ENCODE measurements at regions not wholly inside any gene's neighbourhood (a gene's known extent, or its start where the extent isn't known, plus 50 kb on each side); places are given as distances from the start of the nearest gene placed in this dataset.

DNA sequence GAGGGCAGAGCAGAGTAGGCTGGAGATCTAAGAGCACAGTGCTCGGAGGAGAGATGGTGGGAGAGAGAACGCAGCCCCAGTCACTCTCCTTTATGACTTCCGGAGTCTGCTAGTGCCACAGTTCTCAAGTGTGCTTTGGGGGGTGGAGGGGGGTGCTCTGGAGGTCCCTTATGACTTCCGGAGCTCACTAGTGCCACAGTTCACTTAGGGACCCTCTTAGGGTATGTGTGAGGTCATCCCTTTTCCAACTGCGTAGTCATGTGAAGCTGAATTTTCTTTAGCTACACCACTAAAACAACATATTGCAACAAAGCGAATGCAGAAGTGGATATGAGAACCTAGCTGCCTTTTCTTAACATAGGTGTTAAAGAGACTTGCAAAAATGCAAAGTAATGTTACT, 153.7 kb upstream of the KCTD1 start:
- Mint-ChIP-seq H3K27ac (no peak overlapping the region), H3K9me3 (peaks cover 2% of the 10 kb centered on the region), H3K27me3 (ENCODE audit: low read depth) (peaks cover 7% of the 10 kb centered on the region), H3K4me3 (no peak overlapping the region), H3K4me1 (ENCODE audit: low read depth) (peaks cover 17% of the 10 kb centered on the region), H3K36me3 (ENCODE audit: low read depth) (peaks cover 6% of the 10 kb centered on the region)
- no peak for DNase-seq (ENCODE audit: low spot score)

DNA sequence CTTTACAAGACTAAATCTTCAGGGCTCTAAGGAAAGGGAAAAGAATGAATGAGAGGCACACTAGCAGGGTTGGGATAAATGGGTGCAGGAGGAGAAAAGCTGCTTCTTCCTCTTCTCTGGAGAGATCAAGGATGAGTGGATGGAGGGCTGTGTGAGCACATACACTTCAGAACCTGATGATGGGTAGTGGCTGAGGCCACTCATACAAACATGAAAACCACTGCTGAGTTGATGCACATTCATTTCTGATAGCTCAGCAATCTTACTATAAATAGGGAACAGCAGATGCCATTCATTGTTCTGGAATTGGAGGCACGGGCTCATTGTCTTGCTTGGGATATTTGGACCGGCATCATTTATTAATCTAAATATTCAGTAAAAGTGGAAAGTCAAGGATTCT, 152.4 kb upstream of the KCTD1 start:
- peaks cover 4% of the 10 kb centered on the region for H3K9me3 Mint-ChIP-seq
- peaks cover 3% of the 10 kb centered on the region for H3K27me3 Mint-ChIP-seq (ENCODE audit: low read depth)
- no peak overlapping the region for H3K4me3 Mint-ChIP-seq
- DNase-seq (ENCODE audit: low spot score), result no peak
- peaks cover 25% of the 10 kb centered on the region for H3K4me1 Mint-ChIP-seq (ENCODE audit: low read depth)
- H3K36me3 Mint-ChIP-seq (ENCODE audit: low read depth), result no peaks in the 10 kb centered on the region
- no peak overlapping the region for H3K27ac Mint-ChIP-seq

DNA sequence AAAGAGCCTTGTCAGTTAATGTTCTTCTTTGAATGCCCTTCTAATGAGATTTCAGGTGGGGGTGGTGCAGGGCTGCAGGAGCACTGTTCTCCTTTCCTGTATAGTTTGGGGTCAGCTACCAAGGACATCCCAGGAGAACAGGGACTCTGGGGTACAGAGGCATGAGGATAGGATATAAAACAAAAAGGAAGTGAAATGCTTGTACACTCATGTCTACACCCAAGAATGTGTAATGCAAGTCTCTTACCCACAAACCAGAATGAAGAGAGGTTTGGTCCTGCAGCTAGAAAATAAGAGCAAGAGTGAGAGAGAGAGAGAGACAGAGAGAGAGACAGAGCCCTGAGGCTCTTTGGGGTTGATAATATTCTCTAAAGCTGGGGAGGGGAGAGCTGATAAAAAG, 151.8 kb upstream of the KCTD1 start:
- peaks cover 23% of the 10 kb centered on the region for H3K4me1 Mint-ChIP-seq (ENCODE audit: low read depth)
- H3K9me3 Mint-ChIP-seq, result peaks cover 4% of the 10 kb centered on the region
- no peak overlapping the region for H3K27ac Mint-ChIP-seq
- H3K4me3 Mint-ChIP-seq, result no peak overlapping the region
- no peak for DNase-seq (ENCODE audit: low spot score)
- no peaks in the 10 kb centered on the region for H3K36me3 Mint-ChIP-seq (ENCODE audit: low read depth)
- H3K27me3 Mint-ChIP-seq (ENCODE audit: low read depth), result peaks cover under 1% of the 10 kb centered on the region

DNA sequence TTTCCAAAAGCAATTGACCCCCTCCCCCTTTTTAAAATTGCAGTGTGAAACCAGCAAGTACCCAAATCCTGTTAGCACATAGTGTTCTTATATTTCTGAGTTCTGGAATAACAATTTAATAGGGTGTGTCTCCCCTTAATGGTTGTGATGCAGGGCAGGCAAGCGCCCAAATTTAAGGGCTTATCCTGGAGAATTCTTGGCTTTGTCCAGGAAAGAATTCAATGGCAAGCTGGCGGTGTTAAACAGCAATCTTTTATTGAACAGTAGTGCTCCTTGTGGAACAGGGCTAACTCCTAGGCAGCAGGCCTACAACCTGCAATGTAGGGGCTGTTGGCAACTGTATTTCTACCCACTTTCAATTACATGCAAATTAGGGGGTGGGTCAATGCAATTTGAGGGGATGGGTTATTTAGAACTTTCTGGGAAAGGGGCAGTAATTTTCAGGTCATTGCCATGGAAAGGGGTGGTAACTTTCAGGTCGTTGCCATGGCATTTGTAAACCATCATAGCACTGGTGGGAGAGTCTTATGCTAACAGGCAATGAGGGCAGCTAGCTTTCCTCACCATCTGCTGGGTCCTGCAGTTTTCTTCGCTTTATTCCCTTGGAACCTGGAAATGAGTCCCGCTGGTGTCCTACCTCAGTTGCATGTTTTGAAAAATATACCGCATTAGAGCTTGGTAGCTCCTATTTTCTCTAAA, 149.0 kb upstream of the KCTD1 start:
- Mint-ChIP-seq H3K4me1 (ENCODE audit: low read depth) (peaks cover 10% of the 10 kb centered on the region), H3K36me3 (ENCODE audit: low read depth) (no peaks in the 10 kb centered on the region), H3K27ac (no peak overlapping the region), H3K9me3 (peaks cover 20% of the 10 kb centered on the region), H3K27me3 (ENCODE audit: low read depth) (peaks cover 2% of the 10 kb centered on the region), H3K4me3 (no peak overlapping the region)
- no peak for DNase-seq (ENCODE audit: low spot score)

DNA sequence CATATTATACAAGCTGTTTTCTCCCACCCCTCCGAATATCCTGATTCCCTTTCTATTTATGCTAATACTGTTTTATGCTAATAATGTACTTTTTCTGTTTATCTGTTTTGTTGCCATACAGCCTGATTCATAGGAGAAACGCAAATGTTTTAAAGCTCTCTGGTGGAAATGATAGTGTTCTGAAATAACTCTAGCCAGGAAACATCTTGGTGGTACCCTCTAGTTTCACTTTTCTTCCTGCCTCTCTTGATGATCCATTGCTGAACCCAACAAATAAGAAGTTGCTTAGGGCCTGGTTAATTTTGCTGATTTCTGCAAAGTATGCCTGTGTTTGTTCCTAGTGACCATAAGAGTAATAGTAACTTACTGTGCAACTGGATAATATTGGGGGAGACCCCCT, 148.4 kb upstream of the KCTD1 start:
- H3K4me1 Mint-ChIP-seq (ENCODE audit: low read depth), result peaks cover 10% of the 10 kb centered on the region
- no peak overlapping the region for H3K4me3 Mint-ChIP-seq
- peaks cover 20% of the 10 kb centered on the region for H3K9me3 Mint-ChIP-seq
- H3K27ac Mint-ChIP-seq, result no peak overlapping the region
- peaks cover 2% of the 10 kb centered on the region for H3K27me3 Mint-ChIP-seq (ENCODE audit: low read depth)
- no peak for DNase-seq (ENCODE audit: low spot score)
- no peaks in the 10 kb centered on the region for H3K36me3 Mint-ChIP-seq (ENCODE audit: low read depth)

DNA sequence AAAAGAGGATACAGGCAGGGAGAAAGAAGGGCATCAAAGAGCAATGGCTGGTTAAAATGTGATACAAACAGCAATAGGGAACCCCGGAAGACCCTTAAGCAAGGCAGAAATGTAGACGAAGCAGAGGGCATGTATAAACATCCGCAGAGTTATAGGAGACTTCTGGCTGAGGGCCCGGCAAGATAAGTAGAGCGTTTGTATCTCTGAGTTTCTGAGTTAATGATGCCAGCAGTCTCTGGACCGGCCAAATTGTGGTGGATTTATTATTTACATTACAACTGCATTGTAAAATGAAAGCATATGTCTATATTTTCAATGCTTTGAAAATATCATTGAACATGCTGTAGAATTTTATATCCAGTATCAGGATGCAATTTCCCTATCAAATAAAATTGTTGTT, 148.0 kb upstream of the KCTD1 start:
- Mint-ChIP-seq H3K4me3 (no peak overlapping the region), H3K36me3 (ENCODE audit: low read depth) (no peaks in the 10 kb centered on the region), H3K9me3 (peaks cover 24% of the 10 kb centered on the region), H3K27ac (no peak overlapping the region), H3K4me1 (ENCODE audit: low read depth) (peaks cover 10% of the 10 kb centered on the region), H3K27me3 (ENCODE audit: low read depth) (peaks cover 2% of the 10 kb centered on the region)
- no peak for DNase-seq (ENCODE audit: low spot score)

DNA sequence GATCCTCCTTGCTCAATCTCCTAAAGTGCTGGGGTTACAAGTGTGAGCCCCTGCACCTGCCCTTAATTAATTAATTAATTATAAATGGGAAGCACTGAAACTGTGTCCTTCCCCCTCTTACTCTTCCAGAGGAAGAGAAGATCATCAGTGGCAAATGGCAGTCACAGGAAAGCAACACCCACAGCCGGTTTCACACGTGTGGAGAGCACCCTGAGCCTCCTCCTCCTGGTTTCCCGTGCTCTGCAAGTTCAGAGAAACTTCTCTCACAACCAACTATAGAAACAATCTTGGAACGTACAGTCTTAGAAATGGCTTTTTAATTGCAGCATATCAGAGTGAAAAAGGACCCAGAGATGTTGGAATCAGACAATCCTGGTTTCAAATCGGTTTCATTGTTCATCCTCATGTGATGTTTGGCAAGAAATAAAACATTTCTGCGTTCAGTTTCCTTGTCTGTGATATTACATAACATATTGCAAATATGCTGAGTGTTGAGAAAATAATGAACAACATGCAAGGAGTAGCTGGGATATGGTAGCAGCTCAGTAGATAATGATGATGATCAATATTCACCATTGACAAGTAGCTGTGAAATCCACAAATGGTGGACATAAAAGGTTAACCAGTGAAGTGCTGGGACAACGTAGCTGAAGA, 141.0 kb upstream of the KCTD1 start:
- H3K27ac Mint-ChIP-seq, result no peak overlapping the region
- peaks cover 29% of the 10 kb centered on the region for H3K27me3 Mint-ChIP-seq (ENCODE audit: low read depth)
- no peaks in the 10 kb centered on the region for H3K36me3 Mint-ChIP-seq (ENCODE audit: low read depth)
- no peak for DNase-seq (ENCODE audit: low spot score)
- H3K4me1 Mint-ChIP-seq (ENCODE audit: low read depth), result no peaks in the 10 kb centered on the region
- H3K9me3 Mint-ChIP-seq, result peaks cover 21% of the 10 kb centered on the region
- no peak overlapping the region for H3K4me3 Mint-ChIP-seq

DNA sequence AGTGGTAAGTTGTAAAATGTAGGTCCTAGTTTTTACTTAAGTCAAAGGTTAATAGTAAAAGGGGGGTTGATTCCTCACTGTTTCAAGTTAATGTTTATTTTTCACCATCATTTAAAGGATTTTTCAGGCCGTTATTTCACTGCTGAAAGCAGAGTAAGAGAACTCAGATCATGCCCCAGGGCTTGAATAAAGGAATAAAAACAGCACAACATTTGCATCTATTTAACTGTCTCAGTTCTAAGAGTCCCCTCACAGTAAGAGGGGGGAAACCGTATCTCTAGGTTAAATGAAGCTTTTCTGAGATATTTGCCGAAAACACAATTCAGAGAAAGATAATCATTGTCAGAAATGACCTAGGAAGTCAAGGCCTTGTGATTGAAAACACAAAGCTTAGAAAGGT, 138.2 kb upstream of the KCTD1 start:
- Mint-ChIP-seq H3K9me3 (peaks cover 9% of the 10 kb centered on the region), H3K27ac (no peak overlapping the region), H3K36me3 (ENCODE audit: low read depth) (no peaks in the 10 kb centered on the region), H3K4me3 (no peak overlapping the region), H3K4me1 (ENCODE audit: low read depth) (no peaks in the 10 kb centered on the region), H3K27me3 (ENCODE audit: low read depth) (peaks cover 40% of the 10 kb centered on the region)
- DNase-seq (ENCODE audit: low spot score), result no peak

DNA sequence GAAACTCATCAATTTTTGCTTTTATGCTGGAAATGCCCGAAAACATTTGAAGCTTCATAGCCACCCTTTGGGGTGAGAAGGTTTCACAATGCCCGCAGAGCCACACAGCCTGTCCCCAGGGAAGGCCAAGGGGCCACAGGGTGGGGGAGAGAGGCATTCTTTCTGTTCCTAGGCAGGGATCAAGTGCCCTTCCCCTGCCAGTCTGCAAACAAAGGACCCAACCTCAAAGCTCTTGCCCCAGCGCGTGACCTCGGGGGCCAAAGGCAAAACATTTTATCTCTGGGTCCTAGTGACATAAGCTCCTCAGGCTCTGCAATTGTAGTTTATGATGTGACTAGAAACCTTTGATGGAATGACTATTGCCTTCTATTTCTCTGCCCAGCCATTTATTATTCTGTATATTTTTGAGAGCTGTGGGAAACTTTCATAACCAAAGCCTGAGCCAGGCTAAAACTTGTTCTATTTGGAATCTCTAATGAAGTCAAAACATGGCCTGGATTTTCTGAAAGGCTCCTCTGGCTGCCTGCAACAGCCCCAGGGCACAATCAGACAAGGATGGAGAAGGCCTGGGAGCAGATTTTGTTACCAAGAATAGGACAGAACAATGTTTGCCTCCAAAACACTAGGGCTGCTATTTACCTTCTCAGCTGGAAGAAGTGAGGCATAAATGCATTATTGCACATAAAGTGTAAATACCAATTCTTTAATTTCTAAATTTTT, 137.2 kb upstream of the KCTD1 start:
- Mint-ChIP-seq H3K27me3 (ENCODE audit: low read depth) (peaks cover 44% of the 10 kb centered on the region), H3K27ac (no peak overlapping the region), H3K9me3 (peaks cover under 1% of the 10 kb centered on the region), H3K36me3 (ENCODE audit: low read depth) (no peaks in the 10 kb centered on the region), H3K4me3 (no peak overlapping the region), H3K4me1 (ENCODE audit: low read depth) (no peaks in the 10 kb centered on the region)
- DNase-seq (ENCODE audit: low spot score), result no peak

DNA sequence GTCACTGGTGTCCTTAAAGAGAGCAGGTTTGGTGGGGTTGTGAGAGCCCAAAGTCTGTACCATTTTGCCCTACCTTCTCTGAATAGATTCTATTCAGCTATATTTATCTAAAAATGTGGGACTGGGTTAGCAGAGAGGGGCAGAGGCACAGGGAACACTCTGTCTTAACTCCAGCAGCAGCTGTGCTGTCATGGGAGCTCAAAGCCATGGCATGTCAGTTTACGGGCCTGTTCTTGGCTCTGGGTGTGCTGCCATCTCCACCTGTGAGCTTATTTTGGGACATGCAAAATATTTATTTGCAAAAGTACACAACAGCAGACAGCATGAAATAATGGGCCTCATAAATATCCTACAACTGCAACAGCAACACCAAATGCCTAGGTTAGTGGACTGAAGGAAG, 129.6 kb upstream of the KCTD1 start:
- H3K9me3 Mint-ChIP-seq, result no peaks in the 10 kb centered on the region
- no peaks in the 10 kb centered on the region for H3K4me1 Mint-ChIP-seq (ENCODE audit: low read depth)

DNA sequence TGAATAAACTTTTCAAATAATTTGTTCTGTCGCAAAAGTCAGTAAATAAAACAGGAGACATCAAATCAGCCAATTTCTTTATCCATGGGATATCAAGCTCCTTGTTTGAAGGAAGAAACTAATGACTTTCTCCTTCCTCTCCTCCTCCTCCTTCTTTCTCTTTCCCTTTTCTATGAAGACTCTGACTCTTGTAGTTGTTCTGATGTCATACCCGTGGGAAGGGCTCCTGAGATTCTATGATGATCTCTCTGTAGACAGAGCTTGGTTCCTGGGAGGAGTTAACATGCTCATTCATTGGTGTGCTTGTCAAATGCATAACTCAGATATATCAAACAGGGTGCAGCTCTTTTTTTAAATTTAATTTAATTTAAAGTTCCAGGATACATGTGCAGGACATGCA, 118.7 kb upstream of the KCTD1 start:
- Mint-ChIP-seq H3K36me3 (ENCODE audit: low read depth) (no peaks in the 10 kb centered on the region), H3K4me1 (ENCODE audit: low read depth) (no peaks in the 10 kb centered on the region), H3K27me3 (ENCODE audit: low read depth) (peaks cover 55% of the 10 kb centered on the region), H3K27ac (no peak overlapping the region), H3K4me3 (no peak overlapping the region), H3K9me3 (no peaks in the 10 kb centered on the region)
- no peak for DNase-seq (ENCODE audit: low spot score)

More for the DNA sequence above, 129.6 kb upstream of the KCTD1 start:
- DNase-seq (ENCODE audit: low spot score), result no peak
- no peak overlapping the region for H3K27ac Mint-ChIP-seq
- peaks cover 28% of the 10 kb centered on the region for H3K27me3 Mint-ChIP-seq (ENCODE audit: low read depth)
- H3K4me3 Mint-ChIP-seq, result no peak overlapping the region
- no peaks in the 10 kb centered on the region for H3K36me3 Mint-ChIP-seq (ENCODE audit: low read depth)

- Mint-ChIP-seq H3K27ac (no peak overlapping the region), H3K4me3 (no peak overlapping the region), H3K4me1 (ENCODE audit: low read depth) (peaks cover 4% of the 10 kb centered on the region), H3K9me3 (no peaks in the 10 kb centered on the region), H3K36me3 (ENCODE audit: low read depth) (no peaks in the 10 kb centered on the region), H3K27me3 (ENCODE audit: low read depth) (peaks cover 74% of the 10 kb centered on the region)
- DNase-seq (ENCODE audit: low spot score), result no peak
Observed at GRCh38 chr18:26662996-26663395, 114.6 kb upstream of the KCTD1 start.

DNA sequence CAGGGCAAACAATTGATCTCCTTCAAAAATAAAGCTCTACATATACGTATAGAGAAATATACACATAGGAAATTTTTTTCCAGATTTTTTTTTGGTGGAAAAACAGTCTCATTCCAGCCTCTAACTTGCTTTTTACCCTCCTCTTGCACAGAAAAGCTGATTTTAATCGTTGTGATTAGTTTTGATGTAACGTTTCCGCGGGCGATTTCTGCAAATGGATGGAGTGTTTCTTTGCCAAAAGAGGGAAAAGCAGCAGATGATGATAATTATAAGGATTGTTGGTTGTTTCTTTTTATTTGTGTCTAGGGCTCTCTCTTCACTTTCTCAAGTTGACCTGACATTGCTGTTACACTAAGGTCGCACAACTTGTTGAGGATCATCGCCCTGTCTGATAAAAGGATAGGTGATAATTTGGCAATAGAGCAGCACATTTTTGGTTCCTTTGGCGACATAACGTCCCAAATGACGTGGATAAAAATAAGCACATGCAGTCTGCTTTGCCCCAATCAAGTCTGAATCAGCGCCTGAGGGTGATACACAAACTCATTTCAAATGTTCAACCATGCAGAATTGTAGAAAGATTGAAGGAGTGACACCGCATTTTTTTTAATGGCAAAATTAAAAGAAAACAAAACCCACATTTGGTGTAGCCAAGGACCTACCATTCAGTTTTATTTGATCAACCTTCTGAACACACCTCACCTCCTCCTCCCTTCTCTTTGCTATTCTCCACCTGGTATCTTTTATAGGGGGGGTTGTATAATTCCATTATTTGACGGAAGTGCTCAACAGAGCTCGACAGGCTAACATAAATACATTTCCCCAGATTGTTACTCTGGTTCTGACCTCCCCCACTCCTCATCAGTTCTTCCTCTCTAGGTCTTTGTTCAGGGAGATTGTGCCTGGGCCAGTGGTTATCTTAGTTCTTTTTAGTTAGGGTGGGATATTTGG, 109.6 kb upstream of the KCTD1 start:
- no peaks in the 10 kb centered on the region for H3K36me3 Mint-ChIP-seq (ENCODE audit: low read depth)
- no peaks in the 10 kb centered on the region for H3K9me3 Mint-ChIP-seq
- H3K4me1 Mint-ChIP-seq (ENCODE audit: low read depth), result peaks cover 17% of the 10 kb centered on the region
- peaks cover 75% of the 10 kb centered on the region for H3K27me3 Mint-ChIP-seq (ENCODE audit: low read depth)
- no peak for DNase-seq (ENCODE audit: low spot score)
- no peak overlapping the region for H3K27ac Mint-ChIP-seq
- peak overlapping the region; percentile 84 for H3K4me3 Mint-ChIP-seq
